Vagina (tissue), 2 donors: ENCODE measurements at regions not wholly inside any gene's neighbourhood (a gene's known extent, or its start where the extent isn't known, plus 50 kb on each side); places are given as distances from the start of the nearest gene placed in this dataset.

ENCODE experiments used
- DNase-seq, 2 donors: peaks; one replicate each; pipeline ENCODE4 v3.0.0-alpha.2; 2017; ENCODE audit errors: extremely low spot score in 2 of 2
- H3K27ac ChIP-seq: fragments of 200-600 bp; sonication (generic); one replicate; pipeline ENCODE4 v1.5.1; 2019
- H3K27me3 ChIP-seq: fragments of 200-600 bp; sonication (generic); one replicate; pipeline ENCODE4 v1.5.1; 2019
- H3K36me3 ChIP-seq, 2 donors: fragments of 200-600 bp; sonication (generic); one replicate each; pipeline ENCODE4 v1.5.1; 2017 to 2019
- H3K4me1 ChIP-seq: fragments of 200-600 bp; sonication (generic); one replicate; pipeline ENCODE4 v1.5.1; 2019
- H3K4me3 ChIP-seq, 2 donors: fragments of 200-600 bp; sonication (generic); 1 replicate in 1 of 2; 2 replicates in 1 of 2; pipeline ENCODE4 v1.5.1; 2016 to 2019
- H3K9me3 ChIP-seq: fragments of 200-600 bp; sonication (generic); one replicate; pipeline ENCODE4 v1.5.1; 2019
- CTCF ChIP-seq, 3 experiments: fragments of 450-650 bp in 2 of 3; fragments of 200-600 bp in 1 of 3; sonication (generic) in 1 of 3; IDR thresholded peaks; one replicate each; pipeline ENCODE4 v1.5.1; 2017 to 2019; ENCODE audit warnings: antibody characterized with exemption in 3 of 3, mild to moderate bottlenecking in 2 of 3, moderate library complexity in 2 of 3
- POLR2A ChIP-seq, 2 donors: fragments of 450-650 bp; IDR thresholded peaks; one replicate each; pipeline ENCODE4 v1.6.1; 2017; ENCODE audit warnings: antibody characterized with exemption in 2 of 2, mild to moderate bottlenecking in 2 of 2, moderate library complexity in 2 of 2
- POLR2AphosphoS5 ChIP-seq, 2 donors: sonication (generic); formaldehyde crosslinking; IDR thresholded peaks; one replicate each; pipeline ENCODE4 v1.9.0; 2017; ENCODE audit warnings: antibody characterized with exemption in 2 of 2, mild to moderate bottlenecking in 2 of 2, low read depth in 1 of 2; ENCODE audit not compliant: insufficient read depth in 1 of 2
- intact Hi-C: fragments of 100-400 bp; cut with DNase I; formaldehyde crosslinking; loops from one replicate; pipeline ENCODE4 v1.15.1; 2023

DNA sequence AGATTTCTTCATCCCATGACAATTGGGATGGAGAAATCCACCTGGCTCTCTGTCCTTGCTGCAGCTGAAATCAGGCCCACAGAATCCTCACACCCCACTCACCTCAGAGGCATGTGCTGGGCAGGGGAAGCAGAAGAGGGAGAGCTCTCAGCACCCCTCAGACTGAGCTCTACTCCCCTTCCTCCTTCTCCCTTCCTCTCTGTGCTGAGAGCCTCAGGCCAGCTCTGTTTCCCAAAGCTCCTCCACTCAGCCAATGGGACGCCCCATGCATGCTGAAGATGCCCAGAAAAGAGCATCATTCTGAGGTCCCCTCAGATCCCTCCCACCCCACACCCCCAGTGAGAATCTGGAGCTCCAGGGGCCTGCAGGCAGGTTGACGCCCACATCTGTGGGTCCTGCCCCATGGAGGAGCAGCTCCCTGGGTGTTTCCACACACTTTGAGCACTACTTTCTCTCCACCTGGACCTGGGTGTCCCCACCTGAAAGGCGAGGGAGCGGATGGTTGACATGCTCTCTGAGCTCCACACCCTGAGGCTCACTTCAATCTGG, 637.7 kb upstream of the ID2 start:
- Histone ChIP-seq H3K4me1 (no peaks in the 10 kb centered on the region), H3K36me3 (no peaks in the 10 kb centered on the region), H3K27ac (no peak overlapping the region), H3K9me3 (no peaks in the 10 kb centered on the region), H3K27me3 (no peaks in the 10 kb centered on the region), H3K4me3 (no peak overlapping the region)
- TF ChIP-seq POLR2A (IDR thresholded peaks at IDR 0.05), result no peak
- no peak for TF ChIP-seq POLR2AphosphoS5 (IDR thresholded peaks at IDR 0.05; ENCODE audit: insufficient read depth in 1 of 2, low read depth in 1 of 2)
- no peak for TF ChIP-seq CTCF (IDR thresholded peaks at IDR 0.05)
- intact Hi-C loops, result no loop called here
- DNase-seq, result peak in 1 of 2 donors; percentile 71

DNA sequence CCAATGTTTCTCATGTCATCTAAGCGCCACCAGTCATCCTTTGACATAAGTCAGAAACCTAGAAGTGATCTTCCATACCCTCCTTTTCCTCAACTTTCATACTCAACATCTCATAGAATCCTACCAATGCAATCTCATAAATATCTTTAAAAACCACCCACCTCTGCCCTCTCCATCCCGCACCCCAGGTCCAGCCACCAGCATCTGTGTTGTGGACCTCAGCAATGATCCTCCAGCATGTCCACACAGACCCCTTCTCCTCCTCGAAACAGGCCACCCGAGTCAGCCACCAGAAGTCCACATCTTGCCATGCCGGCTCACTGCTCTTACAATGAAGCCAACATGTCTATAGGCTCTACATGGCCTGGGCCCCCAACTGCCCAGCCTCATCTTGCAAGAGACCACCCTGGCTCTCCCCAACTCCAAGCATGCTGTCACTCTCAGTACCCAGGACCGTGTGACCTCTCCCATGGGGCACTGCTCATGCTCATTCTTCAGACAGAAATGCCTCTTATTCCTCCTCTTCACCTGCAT, 636.7 kb upstream of the ID2 start:
- DNase-seq, result no peak
- no peak for TF ChIP-seq POLR2AphosphoS5 (IDR thresholded peaks at IDR 0.05; ENCODE audit: insufficient read depth in 1 of 2, low read depth in 1 of 2)
- TF ChIP-seq POLR2A (IDR thresholded peaks at IDR 0.05), result no peak
- no peak for TF ChIP-seq CTCF (IDR thresholded peaks at IDR 0.05)

GRCh38 chr2:8046849-8047248, 635.0 kb upstream of the ID2 start:
- no peaks in the 10 kb centered on the region for H3K9me3 ChIP-seq
- intact Hi-C loops, result no loop called here
- no peaks in the 10 kb centered on the region for H3K27me3 ChIP-seq
- no peaks in the 10 kb centered on the region for H3K4me1 ChIP-seq
- no peak overlapping the region for H3K27ac ChIP-seq
- TF ChIP-seq POLR2A (IDR thresholded peaks at IDR 0.05) (no peak), CTCF (IDR thresholded peaks at IDR 0.05) (no peak), POLR2AphosphoS5 (IDR thresholded peaks at IDR 0.05; ENCODE audit: insufficient read depth in 1 of 2, low read depth in 1 of 2) (no peak)
- H3K4me3 ChIP-seq, result no peak overlapping the region
- peak in 1 of 2 donors; percentile 71 for DNase-seq
- no peaks in the 10 kb centered on the region for H3K36me3 ChIP-seq

More for the DNA sequence above, 636.7 kb upstream of the ID2 start:
- Histone ChIP-seq H3K9me3 (no peaks in the 10 kb centered on the region), H3K36me3 (no peaks in the 10 kb centered on the region), H3K4me3 (no peak overlapping the region), H3K4me1 (no peaks in the 10 kb centered on the region), H3K27ac (no peak overlapping the region), H3K27me3 (no peaks in the 10 kb centered on the region)
- intact Hi-C loops, result no loop called here

DNA sequence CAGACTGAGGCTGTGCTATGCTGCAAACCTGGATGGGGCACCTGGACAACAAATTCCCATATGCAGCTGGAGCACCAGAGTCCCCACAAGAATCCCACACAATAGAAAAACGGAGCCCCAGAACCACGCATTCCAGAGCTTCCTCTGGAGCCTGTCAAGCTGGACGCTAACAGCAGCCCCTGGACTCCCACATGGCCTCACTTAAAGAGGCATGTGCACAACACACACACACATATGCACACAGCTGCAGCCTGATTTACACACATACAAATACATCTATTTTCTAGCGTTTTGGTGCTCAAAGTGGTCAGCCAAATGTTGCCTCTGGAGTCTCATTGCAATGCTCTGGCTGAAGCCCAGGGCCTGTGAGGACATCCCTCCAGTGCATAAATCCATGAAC, 632.7 kb upstream of the ID2 start:
- Histone ChIP-seq H3K36me3 (no peaks in the 10 kb centered on the region), H3K4me3 (no peak overlapping the region), H3K9me3 (no peaks in the 10 kb centered on the region), H3K4me1 (no peaks in the 10 kb centered on the region), H3K27ac (no peak overlapping the region), H3K27me3 (no peaks in the 10 kb centered on the region)
- TF ChIP-seq POLR2A (IDR thresholded peaks at IDR 0.05) (no peak), CTCF (IDR thresholded peaks at IDR 0.05) (no peak), POLR2AphosphoS5 (IDR thresholded peaks at IDR 0.05; ENCODE audit: insufficient read depth in 1 of 2, low read depth in 1 of 2) (no peak)
- DNase-seq, result no peak
- intact Hi-C loops, result no loop called here

DNA sequence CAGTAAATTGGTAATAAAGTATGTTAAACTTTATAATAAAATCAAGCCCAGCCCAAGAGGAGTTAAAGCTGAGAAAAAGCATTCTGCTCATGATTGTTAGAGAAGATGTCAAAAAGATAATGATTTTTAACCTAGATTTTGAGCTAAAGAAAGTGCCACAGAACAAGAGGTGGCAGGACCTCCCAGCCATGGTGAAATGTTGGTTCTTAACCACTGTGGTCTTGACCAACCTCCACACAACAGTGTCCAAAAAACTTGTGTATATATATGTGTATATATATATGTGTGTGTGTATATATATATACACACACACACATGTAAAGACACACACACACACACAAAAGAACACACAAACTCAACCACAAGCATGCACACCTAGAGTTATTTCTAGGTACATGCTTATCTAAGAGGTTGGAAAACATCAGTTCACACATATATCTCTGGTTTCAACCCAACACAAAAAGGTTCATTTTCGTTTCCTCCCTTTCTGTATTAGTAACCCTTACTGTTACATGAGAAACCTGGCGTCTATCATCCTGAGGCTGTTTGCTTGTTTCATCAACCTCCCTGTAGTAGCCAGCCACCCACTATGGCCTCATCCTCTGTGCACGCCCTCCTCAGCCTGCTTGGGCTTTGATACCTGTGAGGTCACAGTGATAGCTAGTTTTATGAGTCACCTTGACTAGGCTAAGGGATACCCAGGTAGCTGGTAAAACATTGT, 631.8 kb upstream of the ID2 start:
- no peaks in the 10 kb centered on the region for H3K36me3 ChIP-seq
- TF ChIP-seq POLR2A (IDR thresholded peaks at IDR 0.05) (no peak), CTCF (IDR thresholded peaks at IDR 0.05) (no peak), POLR2AphosphoS5 (IDR thresholded peaks at IDR 0.05; ENCODE audit: insufficient read depth in 1 of 2, low read depth in 1 of 2) (no peak)
- H3K4me3 ChIP-seq, result no peak overlapping the region
- no peak overlapping the region for H3K27ac ChIP-seq
- H3K27me3 ChIP-seq, result no peaks in the 10 kb centered on the region
- no peaks in the 10 kb centered on the region for H3K9me3 ChIP-seq
- no peaks in the 10 kb centered on the region for H3K4me1 ChIP-seq
- intact Hi-C loops, result no loop called here
- no peak for DNase-seq
